Hepatocyte (in vitro differentiated cells): ENCODE measurements at regions not wholly inside any gene's neighbourhood (a gene's known extent, or its start where the extent isn't known, plus 50 kb on each side); places are given as distances from the start of the nearest gene placed in this dataset.

Experiments used
- DNase-seq: peaks from one replicate; pipeline ENCODE4 v3.0.0-alpha.2; 2016; ENCODE audit warnings: low spot score
- H2AFZ ChIP-seq: fragments of 200-600 bp; sonication (generic); 2 replicates; pipeline ENCODE4 v1.6.0; 2016; ENCODE audit warnings: antibody characterized with exemption, mild to moderate bottlenecking
- H3K27ac ChIP-seq: fragments of 200-600 bp; sonication (generic); 2 replicates; pipeline ENCODE4 v1.5.1; 2016; ENCODE audit warnings: mild to moderate bottlenecking
- H3K27me3 ChIP-seq: fragments of 200-600 bp; sonication (generic); 2 replicates; pipeline ENCODE4 v1.6.1; 2016
- H3K36me3 ChIP-seq: fragments of 200-600 bp; sonication (generic); replicated peaks from 2 replicates; pipeline ENCODE4 v1.5.1; 2016; ENCODE audit warnings: low read depth; ENCODE audit not compliant: insufficient read depth
- H3K4me1 ChIP-seq: fragments of 200-600 bp; sonication (generic); 2 replicates; pipeline ENCODE4 v1.5.1; 2016; ENCODE audit warnings: mild to moderate bottlenecking, moderate library complexity; ENCODE audit not compliant: insufficient read depth
- H3K4me2 ChIP-seq: fragments of 200-600 bp; sonication (generic); 2 replicates; pipeline ENCODE4 v1.6.0; 2016
- H3K4me3 ChIP-seq: fragments of 200-600 bp; sonication (generic); 2 replicates; pipeline ENCODE4 v1.5.1; 2016; ENCODE audit warnings: mild to moderate bottlenecking
- H3K79me2 ChIP-seq: fragments of 200-600 bp; sonication (generic); 2 replicates; pipeline ENCODE4 v1.6.0; 2017; ENCODE audit warnings: mild to moderate bottlenecking
- H3K9me2 ChIP-seq: fragments of 200-600 bp; sonication (generic); replicated peaks from 2 replicates; pipeline ENCODE4 v1.6.0; 2017; ENCODE audit warnings: mild to moderate bottlenecking; ENCODE audit not compliant: insufficient read depth
- H3K9me3 ChIP-seq: fragments of 200-600 bp; sonication (generic); 2 replicates; pipeline ENCODE4 v1.5.1; 2016; ENCODE audit warnings: low read depth, mild to moderate bottlenecking
- H4K20me1 ChIP-seq: fragments of 200-600 bp; sonication (generic); 2 replicates; pipeline ENCODE4 v1.6.0; 2016; ENCODE audit warnings: mild to moderate bottlenecking; ENCODE audit not compliant: insufficient read depth, poor library complexity, severe bottlenecking
- CTCF ChIP-seq: fragments of 200-600 bp; sonication (generic); IDR thresholded peaks from 2 replicates; pipeline ENCODE4 v1.5.1; 2016; ENCODE audit warnings: antibody characterized with exemption, mild to moderate bottlenecking; ENCODE audit not compliant: poor library complexity
- EZH2 ChIP-seq: fragments of 200-600 bp; sonication (generic); IDR thresholded peaks from 2 replicates; pipeline ENCODE4 v1.6.1; 2016; ENCODE audit warnings: antibody characterized with exemption, mild to moderate bottlenecking, borderline replicate concordance
- EZH2phosphoT487 ChIP-seq: fragments of 200-600 bp; sonication (generic); IDR thresholded peaks from one replicate; pipeline ENCODE4 v1.6.1; 2018; ENCODE audit warnings: antibody characterized with exemption, mild to moderate bottlenecking, low read depth, moderate library complexity; ENCODE audit not compliant: unreplicated experiment, severe bottlenecking
- WGBS: methylation state at CpG from one replicate; pipeline ENCODE4 v1.1.6; 2016; ENCODE audit warnings: low lambda C conversion rate; ENCODE audit errors: missing lambda C conversion rate; 5-methylcytosine and 5-hydroxymethylcytosine counted together

DNA sequence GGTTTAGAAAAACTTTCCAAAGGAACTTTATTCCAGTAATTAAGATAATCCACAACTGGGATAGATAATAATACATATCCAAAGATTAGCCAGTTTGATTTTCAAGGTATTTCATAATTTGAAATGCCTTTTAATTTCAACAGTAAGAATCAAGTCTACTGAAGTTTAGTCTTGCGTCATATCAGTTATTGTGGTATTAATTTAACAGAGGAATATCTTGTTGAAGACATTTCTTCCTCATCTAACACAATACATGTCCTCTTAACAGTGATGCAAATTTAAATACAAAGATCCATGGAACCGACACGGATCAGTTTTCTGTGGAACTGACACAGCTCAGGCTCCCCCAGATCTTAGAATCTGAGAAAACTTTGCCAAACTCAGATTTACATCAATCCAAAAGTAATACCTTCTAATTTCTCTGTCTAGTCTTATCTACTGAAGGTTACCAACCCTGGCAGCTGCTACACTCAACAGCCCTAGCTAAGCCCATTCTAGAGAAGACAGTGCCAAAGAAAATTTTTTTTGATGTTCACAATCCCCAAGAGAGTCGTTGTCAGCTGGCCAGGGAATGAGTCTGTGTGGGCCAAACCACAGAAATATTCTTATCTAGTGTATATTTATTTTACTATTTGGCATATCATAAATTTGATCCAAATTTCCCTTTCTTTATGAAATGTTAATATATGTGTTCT lies 365.2 kb upstream of the MEOX2 start:
- H3K9me3 ChIP-seq, result no peaks in the 10 kb centered on the region
- no peak overlapping the region for H2AFZ ChIP-seq
- H3K4me2 ChIP-seq, result no peak overlapping the region
- no peak for DNase-seq
- 84% methylated on average over 4 of the region's 4 CpGs for WGBS
- no peaks in the 10 kb centered on the region for H4K20me1 ChIP-seq
- no peaks in the 10 kb centered on the region for H3K4me1 ChIP-seq
- no peaks in the 10 kb centered on the region for H3K27me3 ChIP-seq
- no peak overlapping the region for H3K4me3 ChIP-seq
- no peaks in the 10 kb centered on the region for H3K9me2 ChIP-seq
- H3K79me2 ChIP-seq, result no peaks in the 10 kb centered on the region
- no peaks in the 10 kb centered on the region for H3K36me3 ChIP-seq
- TF ChIP-seq CTCF, result no peak
- no peak for TF ChIP-seq EZH2phosphoT487
- no peak for TF ChIP-seq EZH2
- no peak overlapping the region for H3K27ac ChIP-seq

GRCh38 chr7:16046041-16046440 lies 359.6 kb upstream of the MEOX2 start:
- H3K4me1 ChIP-seq, result no peaks in the 10 kb centered on the region
- H3K27me3 ChIP-seq, result no peaks in the 10 kb centered on the region
- H3K79me2 ChIP-seq, result no peaks in the 10 kb centered on the region
- H3K9me3 ChIP-seq, result no peaks in the 10 kb centered on the region
- H3K4me2 ChIP-seq, result no peak overlapping the region
- no peak overlapping the region for H2AFZ ChIP-seq
- 62% methylated on average over 3 of the region's 3 CpGs for WGBS
- no peak overlapping the region for H3K4me3 ChIP-seq
- H3K9me2 ChIP-seq, result no peaks in the 10 kb centered on the region
- no peak overlapping the region for H3K27ac ChIP-seq
- TF ChIP-seq EZH2, result no peak
- no peak for TF ChIP-seq EZH2phosphoT487
- no peak for TF ChIP-seq CTCF
- no peaks in the 10 kb centered on the region for H3K36me3 ChIP-seq
- no peaks in the 10 kb centered on the region for H4K20me1 ChIP-seq
- no peak for DNase-seq

GRCh38 chr7:16045296-16045695 lies 358.8 kb upstream of the MEOX2 start:
- H3K4me3 ChIP-seq, result no peak overlapping the region
- WGBS, result 82% methylated on average over 3 of the region's 3 CpGs
- TF ChIP-seq EZH2 (no peak), EZH2phosphoT487 (no peak), CTCF (no peak)

DNA sequence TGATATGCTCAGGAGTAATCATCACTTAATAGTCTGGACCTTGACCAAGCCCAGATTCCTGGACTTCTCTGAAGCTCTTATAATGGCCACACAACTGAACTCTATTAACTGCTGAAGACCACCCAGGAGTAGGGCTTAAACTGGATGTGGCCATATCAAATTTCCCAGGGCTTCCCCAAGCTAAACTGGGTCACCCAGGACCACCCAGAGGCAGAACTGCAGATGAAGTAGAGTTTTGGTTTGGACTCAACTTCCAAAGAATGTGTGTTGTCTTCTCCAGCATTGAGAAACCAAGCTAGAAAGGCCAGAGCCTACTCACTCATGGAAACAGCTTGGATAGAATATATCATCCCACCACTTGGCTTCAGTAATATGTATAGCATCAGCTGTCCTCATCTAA lies 358.2 kb upstream of the MEOX2 start:
- no peak overlapping the region for H3K4me2 ChIP-seq
- no peaks in the 10 kb centered on the region for H3K27me3 ChIP-seq
- H3K4me3 ChIP-seq, result no peak overlapping the region
- no peaks in the 10 kb centered on the region for H3K4me1 ChIP-seq
- no peak for TF ChIP-seq EZH2
- no peak for TF ChIP-seq EZH2phosphoT487
- TF ChIP-seq CTCF, result no peak
- no peaks in the 10 kb centered on the region for H3K9me2 ChIP-seq
- no peaks in the 10 kb centered on the region for H4K20me1 ChIP-seq
- no peak for DNase-seq
- H3K9me3 ChIP-seq, result no peaks in the 10 kb centered on the region
- no peaks in the 10 kb centered on the region for H3K36me3 ChIP-seq
- H2AFZ ChIP-seq, result no peak overlapping the region
- H3K79me2 ChIP-seq, result no peaks in the 10 kb centered on the region
- H3K27ac ChIP-seq, result no peak overlapping the region

More at GRCh38 chr7:16045296-16045695, 358.8 kb upstream of the MEOX2 start:
- no peaks in the 10 kb centered on the region for H3K4me1 ChIP-seq
- H3K79me2 ChIP-seq, result no peaks in the 10 kb centered on the region
- H4K20me1 ChIP-seq, result no peaks in the 10 kb centered on the region
- no peaks in the 10 kb centered on the region for H3K9me3 ChIP-seq
- no peaks in the 10 kb centered on the region for H3K27me3 ChIP-seq
- no peak overlapping the region for H3K4me2 ChIP-seq
- H3K9me2 ChIP-seq, result no peaks in the 10 kb centered on the region
- H3K36me3 ChIP-seq, result no peaks in the 10 kb centered on the region
- no peak overlapping the region for H3K27ac ChIP-seq
- H2AFZ ChIP-seq, result no peak overlapping the region
- DNase-seq, result no peak
